ENCODE measurements at regions not wholly inside any gene's neighbourhood (a gene's known extent, or its start where the extent isn't known, plus 50 kb on each side); places are given as distances from the start of the nearest gene placed in this dataset.
A peak's percentile ranks its signal among the peaks of the same experiment; 100 is the strongest.
"Not testable (repeated sequence)": the region's sequence is repeated elsewhere in the genome, so short reads cannot be mapped to it uniquely, and the experiment has no call there.

DNA sequence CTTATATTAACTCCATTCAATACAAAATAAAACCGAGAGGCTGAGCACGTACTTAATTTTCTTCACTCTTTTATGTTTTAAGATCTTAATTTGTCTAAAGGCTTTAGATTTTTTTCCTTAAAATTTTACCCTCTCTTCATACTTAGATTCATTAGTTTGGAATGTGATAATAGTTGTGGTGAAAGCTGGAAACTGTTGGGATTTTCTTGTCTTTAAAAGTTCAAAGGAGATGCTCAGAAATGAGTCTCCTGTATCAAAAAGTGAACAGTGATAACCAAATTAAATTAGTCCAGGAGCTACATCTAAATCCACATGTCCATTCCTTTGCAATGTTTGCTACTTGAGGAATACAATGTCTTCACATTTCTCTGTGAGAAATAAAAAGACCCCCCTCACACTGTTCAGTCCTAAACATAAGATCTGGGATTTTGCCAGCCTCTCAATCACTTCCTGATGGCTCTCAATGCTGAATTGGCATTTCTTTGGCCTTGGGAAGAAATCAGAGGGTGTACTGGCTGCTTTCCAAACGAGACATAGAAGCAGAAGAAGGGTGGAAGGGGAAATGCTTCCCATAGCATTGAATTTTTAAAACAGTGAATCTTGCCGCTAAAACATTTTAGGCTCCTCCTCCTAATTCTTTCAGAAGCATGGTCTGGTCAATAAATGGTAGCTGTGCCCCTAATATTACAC lies 245.0 kb downstream of the SHOX2 start:
- intact Hi-C loops (cut with DNase I): no loop called here
- DNase-seq: no peak

DNA sequence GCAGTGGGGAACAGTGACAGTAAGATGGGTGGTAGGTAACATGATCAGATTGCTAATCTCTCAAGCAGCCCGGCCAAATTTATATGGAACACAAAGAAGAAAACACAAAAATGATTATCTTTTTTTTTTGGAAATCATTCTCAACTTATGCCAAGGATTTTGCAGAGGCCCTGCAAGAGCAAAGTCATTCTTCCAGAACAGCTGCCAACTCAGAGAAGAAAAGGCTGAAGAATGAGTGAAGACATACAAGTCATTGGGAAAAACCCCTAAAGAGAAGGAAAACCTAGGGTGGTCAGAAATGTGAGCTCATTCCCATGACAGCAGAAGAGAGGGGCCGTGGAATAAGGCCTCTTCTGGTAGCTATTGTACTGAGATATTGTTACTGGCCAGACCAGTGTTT lies 246.7 kb downstream of the SHOX2 start:
- intact Hi-C loops (cut with DNase I): no loop called here
- DNase-seq: no peak

DNA sequence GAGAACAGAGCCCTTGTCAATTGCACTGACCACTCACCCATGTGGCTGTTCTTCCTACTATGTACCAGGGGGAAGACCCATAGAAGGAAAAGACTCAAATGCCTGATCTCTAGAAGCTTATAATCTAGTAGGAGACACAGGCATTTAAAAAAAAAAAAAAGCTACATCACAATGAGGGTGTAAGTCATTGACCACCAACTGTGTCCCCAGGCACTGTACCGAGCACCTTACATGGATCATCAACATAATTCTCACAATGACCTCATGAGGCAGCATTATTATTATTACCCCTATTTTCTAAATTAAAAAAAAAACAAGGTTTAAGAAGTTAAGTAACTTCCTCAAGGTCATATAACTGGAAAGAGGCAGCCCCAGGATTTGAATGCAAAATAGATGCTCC lies 247.4 kb downstream of the SHOX2 start:
- intact Hi-C loops (cut with DNase I): no loop called here
- DNase-seq: no peak

DNA sequence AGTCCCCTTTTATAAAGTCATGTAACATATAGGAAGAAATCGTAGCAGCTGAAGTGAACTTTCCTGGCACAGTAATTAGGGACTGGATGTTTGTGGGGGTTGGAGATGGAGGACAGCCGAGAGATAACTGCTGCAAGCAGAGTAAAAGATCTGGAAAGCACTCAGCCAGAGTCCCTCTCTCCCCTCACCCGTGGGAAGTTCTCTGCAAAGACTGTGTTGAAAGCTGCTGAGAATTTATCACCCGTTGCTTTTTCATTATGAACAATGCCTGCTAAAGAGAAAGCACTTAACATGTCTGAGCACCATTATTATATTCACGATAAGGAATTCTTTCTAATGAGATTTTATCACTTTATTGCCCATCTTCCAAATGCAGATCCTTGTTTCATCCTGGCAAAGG lies 248.8 kb downstream of the SHOX2 start:
- intact Hi-C loops (cut with DNase I): no loop called here
- DNase-seq: no peak

DNA sequence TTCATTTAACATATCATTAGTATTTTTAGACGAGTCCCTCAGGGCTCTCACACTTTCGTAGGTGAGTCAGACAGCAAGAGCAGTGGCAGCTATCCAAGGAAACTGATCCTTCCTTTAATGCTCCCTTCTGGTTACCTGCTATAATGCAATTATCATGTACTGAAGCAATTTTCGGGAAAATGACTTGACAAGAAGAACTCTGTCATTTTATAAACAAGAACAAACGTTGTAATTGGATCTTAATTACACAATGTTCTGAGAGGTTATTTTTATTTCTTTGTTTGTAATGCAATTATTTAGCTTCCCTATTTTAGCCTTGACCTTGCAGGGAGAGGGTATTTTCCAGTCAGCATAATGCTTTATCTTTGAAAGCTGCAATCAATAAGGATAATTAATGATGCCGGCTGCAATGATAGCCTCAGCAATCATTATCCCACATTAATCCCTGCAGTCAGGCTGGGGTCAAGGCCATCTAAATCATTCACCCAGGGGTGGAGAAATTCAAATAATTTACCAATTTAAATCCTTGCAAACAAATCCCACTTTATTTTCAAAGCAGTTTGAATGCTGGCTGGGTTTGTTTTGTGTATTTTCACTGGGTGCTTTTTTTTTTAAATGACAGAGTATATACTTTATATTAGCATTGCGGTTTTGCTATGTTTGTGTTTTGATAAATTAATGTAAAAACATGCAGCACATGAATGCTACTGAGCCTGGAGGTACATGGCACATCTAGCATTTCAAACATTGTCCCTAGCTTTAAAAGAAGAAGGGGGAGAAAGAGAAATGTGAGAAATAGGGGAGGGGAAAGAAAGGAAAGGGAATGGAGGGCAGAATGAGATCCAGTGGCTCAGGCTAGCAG lies 249.9 kb downstream of the SHOX2 start:
- intact Hi-C loops (cut with DNase I): no loop called here
- no peak for DNase-seq

DNA sequence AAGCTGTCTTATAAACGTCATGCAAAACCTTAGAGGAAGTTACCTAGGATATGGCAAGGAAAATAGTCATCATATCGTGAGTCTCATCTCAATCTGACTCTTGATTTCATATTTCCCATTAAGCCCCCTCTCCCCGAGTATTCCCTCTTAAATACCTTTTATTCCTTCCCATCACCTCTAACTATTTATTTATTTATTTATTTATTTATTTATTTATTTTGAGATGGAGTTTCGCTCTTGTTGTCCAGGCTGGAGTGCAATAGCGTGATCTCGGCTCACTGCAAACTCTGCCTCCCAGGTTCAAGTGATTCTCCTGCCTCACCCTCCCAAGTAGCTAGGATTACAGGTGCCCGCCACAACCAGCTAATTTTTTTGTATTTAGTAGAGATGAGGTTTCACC lies 260.4 kb downstream of the SHOX2 start:
- intact Hi-C loops (cut with DNase I); DNase-seq: not testable (repeated sequence)

DNA sequence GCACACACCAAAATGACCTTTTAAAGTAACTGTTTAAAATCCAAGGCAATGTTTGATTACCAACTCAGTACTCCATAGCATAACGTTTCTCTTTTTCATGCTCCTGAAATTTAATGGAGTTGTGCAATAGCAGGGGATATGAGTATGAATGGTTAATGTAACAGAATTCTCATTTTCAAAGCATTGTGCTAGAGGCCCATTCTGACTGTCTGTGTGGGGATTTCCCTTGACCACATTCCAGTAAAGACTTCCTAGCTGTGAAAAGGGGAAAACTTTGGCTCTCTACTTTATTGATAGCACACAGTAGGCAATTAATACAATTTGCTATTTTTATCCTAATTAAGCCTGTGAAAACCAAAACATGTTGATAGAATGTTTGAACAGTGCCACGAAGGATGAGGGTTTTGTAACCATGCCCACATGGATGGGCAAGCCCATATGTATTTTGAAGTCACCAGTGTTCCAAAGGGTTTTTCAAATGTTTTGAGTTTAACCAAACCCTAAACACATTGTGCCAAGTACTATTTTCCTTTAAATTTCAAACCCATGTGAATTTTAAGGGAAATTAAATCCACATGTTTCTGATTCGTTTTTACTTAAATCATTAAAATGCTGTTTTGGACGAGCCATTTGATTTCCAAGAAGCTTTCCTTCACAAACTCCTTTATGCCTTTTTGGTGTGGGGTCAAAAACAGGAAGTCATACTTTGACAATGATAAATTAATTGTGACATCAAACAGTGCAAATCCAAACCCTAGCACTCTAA lies 261.2 kb downstream of the SHOX2 start:
- intact Hi-C loops (cut with DNase I): no loop called here
- no peak for DNase-seq

DNA sequence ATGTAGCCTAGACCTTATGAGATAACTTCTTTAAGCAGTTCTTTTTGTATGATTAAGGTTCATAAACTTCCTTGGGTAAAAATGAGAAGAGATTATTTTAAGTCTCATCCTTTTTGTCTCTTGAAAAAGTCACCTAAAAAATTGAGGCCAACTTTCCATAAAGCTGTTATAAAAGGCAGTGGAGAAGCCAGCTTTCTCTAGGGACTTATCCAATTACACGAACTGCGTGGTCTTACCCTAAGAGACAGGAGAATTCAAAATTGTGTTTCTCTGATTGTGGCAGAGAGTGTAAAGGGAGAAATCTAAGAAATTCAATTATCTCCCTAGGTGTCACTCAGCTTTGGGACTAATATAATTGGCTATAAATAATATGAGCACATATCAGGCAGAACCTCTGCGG lies 262.0 kb downstream of the SHOX2 start:
- intact Hi-C loops (cut with DNase I): no loop called here
- DNase-seq: no peak

DNA sequence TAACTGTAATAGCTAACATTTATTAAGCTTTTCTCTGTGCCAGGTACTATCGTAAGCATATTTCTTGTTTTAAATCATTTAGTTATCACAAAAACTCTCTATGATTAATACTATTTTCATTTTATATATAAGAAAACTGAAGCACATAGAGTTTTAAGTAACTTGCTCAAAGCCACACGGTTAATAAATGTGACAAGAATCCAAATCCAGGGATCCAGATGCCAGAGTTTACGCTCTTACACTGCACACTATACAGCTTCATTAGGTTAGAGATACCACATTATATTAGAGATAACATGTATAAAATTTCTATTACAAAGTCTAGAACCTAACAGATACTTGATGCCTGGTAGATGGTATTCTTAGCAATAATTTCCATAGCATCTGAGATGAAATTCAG lies 265.2 kb downstream of the SHOX2 start:
- intact Hi-C loops (cut with DNase I): no loop called here

DNA sequence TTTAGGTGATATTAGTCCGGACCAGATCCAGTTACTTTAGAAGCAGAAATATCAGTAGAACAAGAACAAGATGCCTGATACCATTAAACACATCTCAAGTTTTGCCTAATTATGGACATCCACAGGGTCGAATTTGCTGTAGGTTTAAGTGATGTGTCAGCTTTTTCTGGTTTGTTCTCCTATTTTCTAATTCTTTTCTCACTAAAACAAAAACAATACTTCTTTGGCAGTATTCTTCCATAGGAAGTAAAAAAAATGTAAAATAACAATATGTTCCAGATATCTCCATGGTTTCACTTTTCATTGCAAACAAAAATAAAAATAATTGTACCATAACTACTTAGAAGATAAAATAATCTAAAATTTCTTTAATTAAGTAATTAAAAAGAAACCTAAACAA lies 265.7 kb downstream of the SHOX2 start:
- no peak for DNase-seq
- intact Hi-C loops (cut with DNase I): no loop called here

More for the DNA sequence above, 265.2 kb downstream of the SHOX2 start:
- no peak for DNase-seq

DNA sequence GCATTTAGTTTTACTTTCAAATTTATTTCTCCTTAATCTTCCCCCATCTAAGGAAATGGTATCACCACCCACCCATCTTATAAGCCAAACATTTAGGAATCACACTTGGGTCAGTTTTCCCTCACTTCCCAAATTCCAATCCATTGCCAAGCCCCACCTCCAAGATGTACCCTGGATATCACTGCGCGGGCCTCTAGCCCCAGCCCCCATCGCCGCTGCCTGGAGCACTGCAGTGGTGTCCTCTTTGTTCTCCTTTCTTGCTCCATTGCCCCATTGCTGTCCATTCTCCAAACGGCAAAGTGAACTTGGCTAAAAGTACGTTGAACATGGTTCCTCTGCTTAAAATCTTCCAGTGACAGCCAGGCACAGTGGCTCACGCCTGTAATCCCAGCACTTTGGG lies 267.8 kb downstream of the SHOX2 start:
- DNase-seq: no peak
- intact Hi-C loops (cut with DNase I): no loop called here

DNA sequence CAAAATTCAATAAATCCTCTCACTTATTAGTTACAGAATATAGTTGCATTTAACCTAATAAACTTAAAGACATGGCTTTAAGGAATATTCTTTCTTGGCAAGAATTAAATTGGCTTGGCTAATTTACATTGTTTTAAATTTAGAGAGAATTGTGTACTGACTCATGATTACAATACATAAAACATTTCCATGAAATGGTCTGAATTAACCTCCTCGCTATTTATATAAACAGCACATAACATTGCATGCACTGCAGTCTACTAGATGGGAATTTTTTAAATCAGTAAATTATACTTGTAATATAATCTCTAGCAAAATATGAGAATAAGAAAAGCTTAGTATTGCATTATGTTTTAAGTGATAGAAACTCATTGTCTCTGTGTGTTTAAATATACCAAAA lies 268.9 kb downstream of the SHOX2 start:
- intact Hi-C loops (cut with DNase I): no loop called here

DNA sequence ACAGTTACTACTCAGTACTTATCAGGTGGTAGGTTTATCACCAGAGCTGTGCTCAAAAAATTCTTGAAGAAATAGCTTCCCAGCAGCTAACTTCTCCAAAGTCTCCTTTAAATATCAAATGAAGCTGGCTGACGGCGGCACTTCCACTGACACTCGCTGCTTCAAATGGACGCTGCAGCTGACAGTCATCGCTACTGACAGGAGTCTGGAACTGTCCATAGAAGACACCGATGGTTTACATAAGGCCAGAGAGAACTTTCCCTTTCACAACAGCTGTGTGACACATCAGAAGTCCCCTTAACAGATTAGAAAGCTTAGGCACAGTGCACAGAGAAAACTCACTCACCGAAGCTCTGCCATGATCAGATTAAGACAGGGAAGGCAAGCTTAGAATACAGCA lies 270.2 kb downstream of the SHOX2 start:
- DNase-seq: no peak
- intact Hi-C loops (cut with DNase I): no loop called here

More for the DNA sequence above, 268.9 kb downstream of the SHOX2 start:
- DNase-seq: no peak

DNA sequence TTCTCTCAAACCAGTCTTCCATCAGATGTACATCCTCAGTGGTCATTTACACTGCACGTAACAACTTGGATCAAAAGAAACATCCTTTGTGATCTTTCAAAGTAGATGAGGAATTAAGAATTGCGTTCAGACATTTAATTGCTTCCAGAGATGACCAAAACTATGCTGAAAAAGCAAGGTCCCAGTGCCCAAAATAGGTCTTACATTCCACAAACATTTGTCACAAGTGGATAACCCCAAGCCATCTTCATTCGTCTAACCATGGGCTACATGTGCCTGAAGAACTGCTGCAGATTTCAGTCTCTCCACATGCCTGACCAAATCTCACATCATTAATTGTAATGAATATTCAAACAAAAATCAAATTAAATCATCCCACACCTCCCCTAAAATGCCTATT lies 273.6 kb downstream of the SHOX2 start:
- no peak for DNase-seq
- intact Hi-C loops (cut with DNase I): no loop called here

DNA sequence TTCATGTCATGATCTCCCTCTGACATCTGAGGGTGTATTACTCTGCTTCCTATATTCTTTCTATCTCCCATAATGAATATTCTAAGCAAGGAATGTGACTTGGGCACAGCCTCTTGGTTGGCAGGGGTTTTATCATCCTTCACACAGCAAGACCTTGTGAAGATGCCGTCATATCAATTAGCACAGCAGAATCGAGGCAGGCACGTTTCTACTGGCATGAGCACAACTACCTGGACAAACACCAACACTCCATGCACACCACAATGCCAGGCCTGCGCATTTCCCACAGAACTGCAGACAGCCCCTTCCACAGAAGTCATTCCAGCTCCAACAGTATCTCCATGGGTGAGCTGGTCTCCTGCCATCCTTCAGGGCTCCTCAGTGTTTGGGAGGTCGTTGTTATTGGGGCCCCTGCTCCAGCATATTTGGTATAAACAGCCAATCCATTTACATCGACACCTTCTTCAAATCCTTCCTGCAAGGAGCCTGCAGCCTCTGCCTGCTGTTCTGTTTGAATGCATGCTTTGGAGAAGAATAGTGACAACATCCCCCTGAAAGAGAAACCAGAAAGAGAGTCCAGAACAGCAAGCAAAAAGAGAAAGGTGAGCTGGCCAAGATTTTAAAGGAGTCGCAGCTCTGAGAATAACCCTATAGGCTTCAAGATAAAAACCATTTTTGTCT lies 275.5 kb downstream of the SHOX2 start:
- intact Hi-C loops (cut with DNase I): no loop called here
- DNase-seq: peak in 1 of 10 donors; percentile 14

DNA sequence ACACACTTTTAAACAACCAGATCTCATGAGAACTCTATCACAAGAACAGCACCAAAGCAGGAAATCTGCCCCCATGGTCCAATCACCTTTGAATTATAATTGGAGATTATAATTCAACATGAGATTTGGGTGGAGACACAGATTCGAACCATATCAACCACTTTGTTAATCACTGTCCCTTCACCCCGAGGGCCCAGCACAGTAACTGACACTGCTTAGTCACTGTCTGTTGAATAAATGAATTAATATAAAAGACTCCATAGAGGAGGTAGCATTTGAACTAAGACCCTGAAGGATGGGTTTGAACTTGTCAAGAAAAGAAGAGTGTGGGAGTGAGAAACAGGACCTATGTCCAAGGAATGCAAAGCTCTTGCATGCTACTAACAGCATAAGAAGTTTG lies 276.4 kb downstream of the SHOX2 start:
- intact Hi-C loops (cut with DNase I): no loop called here

DNA sequence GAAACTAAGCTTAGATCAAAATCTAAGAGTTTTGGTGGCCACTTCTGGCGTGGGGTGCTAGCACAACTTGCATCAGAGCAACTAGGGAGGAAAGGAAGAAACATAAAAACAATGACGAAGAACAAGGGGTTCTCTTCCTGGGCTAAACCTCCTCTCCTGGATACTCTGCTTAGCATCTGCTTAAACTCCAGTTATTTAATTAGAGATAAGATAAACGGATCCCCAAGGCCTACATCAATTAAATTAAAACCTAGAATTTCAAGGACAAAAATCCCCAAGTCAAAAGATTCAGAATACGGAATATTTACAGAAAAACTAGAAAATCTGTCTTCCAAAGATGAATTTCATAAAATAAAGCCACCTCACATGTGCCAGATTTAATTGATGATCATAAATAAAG lies 281.9 kb downstream of the SHOX2 start:
- no peak for DNase-seq
- intact Hi-C loops (cut with DNase I): no loop called here

More for the DNA sequence above, 276.4 kb downstream of the SHOX2 start:
- no peak for DNase-seq

DNA sequence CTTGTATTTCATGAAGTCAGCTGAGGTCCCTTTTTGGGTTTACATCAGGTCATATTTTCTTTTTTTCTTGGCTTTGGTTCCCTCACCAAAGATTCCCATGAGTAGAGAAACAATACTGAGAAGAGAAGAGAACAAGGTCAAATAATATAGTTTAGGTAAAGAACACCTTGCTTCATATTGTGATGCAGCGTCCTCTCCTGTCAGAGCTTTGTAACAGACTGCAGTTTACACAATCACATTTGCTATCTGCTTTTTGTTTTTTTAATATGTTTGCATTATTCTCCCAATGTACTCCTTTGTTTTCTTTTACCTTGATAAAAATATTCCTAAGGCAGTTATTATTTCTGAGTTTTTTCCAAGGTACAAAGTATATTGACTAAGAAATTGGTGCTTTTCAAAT lies 283.2 kb downstream of the SHOX2 start:
- no peak for DNase-seq
- intact Hi-C loops (cut with DNase I): no loop called here

DNA sequence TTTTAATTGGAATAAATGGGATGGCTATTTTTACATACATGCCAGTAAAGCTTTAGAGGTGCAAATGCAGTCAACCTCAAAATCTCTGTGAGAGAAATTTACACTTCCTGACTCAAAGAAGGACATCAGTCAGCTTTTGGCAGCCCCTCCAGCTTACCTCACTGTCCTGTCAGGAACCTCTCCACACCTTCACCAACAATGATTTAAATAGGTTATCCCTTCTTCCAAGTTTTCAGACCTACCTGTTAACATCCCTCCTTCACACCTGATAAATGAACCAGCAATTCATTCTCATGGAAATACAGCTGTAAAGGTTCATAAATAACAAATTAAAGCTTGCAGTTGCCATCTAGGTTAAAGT lies 286.1 kb downstream of the SHOX2 start:
- DNase-seq: no peak
- intact Hi-C loops (cut with DNase I): no loop called here

DNA sequence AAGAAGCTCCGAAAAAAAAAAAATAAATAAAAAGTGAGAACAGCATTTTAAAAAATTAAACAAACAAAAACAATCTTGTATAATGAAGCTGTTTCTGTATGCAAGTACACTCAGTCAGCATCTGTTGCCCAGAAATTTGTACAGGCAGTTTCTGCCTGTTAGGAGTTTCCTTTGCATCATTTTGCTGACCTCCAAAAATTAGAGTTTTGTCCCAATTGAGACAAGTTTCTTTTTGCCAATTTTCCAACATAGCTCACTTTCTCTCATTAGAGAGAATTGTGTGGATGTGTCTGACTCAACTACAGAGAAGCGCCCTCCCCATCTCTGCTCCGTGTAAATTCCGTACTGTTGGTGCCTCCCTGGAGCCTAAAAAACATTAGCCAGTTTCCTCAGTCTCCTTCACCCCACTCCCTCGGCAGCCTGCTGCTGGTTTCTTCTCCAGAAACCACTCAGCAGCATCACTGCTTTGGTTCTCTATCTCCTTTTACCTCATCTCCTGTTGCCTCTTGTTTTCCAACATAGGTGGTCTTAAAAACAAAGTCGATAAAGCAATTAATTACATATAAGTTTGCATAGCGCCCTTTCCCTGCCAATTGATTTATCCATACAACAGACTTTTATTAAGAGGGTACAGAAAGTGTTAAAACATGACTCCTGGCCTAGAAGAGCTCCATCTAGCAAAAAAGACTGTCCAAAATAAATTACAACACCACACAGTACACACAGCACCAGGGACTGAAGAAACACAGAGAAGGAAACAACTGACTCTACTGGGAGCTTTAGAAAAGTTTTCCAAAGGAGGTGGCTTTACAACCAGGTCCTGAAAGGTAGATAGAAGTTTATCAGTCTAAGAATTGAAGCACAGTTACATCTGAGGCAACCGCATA lies 286.7 kb downstream of the SHOX2 start:
- intact Hi-C loops (cut with DNase I): no loop called here
- DNase-seq: peak in 1 of 10 donors; percentile 14

Measured in posterior cingulate gyrus (tissue), 11 donors.